GM19023 (cell line): ENCODE measurements at regions not wholly inside any gene's neighbourhood (a gene's known extent, or its start where the extent isn't known, plus 50 kb on each side); places are given as distances from the start of the nearest gene placed in this dataset.
A peak's percentile ranks its signal among the peaks of the same experiment; 100 is the strongest.

Experiments
- ATAC-seq: cut with Tn5 transposase; IDR thresholded peaks from one replicate; pipeline ENCODE4 v1.9.1; 2021; ENCODE audit warnings: mild to moderate bottlenecking, moderate library complexity; ENCODE audit not compliant: unreplicated experiment

GRCh38 chr5:103498800-103499551 is 63.6 kb downstream of the NUDT12 start:
- no peak for ATAC-seq

DNA sequence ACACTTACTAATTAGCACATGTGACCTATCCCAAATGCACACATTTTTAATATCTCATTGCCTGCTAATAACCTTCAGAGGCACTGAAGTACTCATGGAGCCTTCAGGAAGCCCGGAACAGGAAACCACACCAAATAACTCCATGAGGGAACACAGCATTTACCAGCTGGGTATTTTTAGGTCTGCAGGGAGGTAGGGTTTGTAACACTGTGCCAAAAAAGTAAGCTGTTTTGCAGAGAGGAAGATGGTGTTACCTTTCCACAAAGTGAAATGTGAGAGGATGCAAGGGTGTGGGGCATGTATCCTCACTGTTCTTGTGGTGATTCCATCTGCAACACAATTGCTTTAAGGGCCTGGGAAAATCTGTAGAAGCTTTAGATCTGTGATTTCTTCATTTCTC is 64.4 kb downstream of the NUDT12 start:
- no peak for ATAC-seq

- ATAC-seq, result no peak
Measured at GRCh38 chr5:103497781-103498180, 64.8 kb downstream of the NUDT12 start.

DNA sequence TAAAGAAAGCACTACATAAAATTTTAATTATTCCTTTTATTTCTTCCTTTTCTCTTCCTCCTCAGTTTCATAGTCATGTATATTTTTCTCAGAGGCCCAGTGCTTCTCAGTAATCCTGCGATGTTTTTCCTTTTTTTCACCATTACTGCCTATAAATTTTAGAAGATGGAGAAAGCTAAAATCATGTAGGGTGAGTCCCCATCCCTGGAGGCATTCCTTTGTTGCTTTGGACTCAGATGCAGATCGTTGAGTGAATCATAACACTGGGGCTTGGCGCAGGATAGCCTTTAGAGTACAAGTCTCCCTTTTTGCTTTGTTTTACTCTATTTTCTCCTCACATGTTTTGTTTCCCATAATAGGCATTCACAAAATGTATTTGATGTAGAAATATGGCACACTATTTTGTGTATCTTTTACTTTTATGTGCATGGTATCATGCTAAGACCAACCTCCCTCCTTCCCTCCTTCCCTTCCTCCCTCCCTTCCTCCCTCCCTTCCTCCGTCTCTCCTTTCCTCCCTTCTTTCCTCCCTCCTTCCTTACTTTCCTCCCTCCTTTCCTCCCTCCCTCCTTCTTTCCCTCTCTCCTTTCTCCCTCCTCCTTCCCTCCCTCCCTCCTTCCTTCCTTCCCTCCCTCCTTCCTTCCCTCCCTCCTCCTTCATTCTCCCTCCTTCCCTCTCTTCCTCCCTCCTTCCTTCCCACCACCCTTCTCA is 72.4 kb downstream of the NUDT12 start:
- no peak for ATAC-seq

GRCh38 chr5:103489307-103489706 is 73.3 kb downstream of the NUDT12 start:
- ATAC-seq, result no peak

DNA sequence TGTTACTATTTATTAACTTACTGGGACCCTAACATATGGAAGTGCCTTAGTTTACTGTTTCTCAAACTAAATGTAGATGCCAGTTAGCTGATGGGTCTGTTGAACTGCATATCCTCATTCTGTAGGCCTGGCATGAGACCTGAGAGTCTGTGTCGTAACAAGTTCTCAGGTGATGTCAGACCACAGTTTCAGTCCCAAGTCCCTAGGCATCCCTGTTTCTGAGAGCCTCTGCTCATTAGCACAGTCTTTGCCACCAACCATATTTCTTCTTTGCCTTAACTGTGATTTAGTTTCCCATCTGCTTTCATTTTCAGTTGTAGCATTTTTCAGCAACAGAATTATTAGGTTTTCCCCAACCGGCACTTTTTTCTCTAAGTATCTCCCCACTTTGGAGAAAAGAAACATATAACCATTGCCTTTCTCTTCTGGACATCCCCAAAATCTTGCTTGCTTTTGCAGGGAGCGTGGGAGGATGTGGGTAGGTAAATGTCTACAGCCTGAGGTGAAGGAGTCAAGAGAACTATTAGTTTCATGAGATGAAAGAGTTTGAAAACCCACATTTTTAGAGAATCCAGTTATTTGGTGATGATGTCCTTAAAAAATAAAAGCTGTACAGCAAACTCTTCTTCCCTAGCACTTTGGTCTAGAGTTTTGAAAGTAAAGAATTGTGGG is 74.6 kb downstream of the NUDT12 start:
- peak; percentile 58 for ATAC-seq

DNA sequence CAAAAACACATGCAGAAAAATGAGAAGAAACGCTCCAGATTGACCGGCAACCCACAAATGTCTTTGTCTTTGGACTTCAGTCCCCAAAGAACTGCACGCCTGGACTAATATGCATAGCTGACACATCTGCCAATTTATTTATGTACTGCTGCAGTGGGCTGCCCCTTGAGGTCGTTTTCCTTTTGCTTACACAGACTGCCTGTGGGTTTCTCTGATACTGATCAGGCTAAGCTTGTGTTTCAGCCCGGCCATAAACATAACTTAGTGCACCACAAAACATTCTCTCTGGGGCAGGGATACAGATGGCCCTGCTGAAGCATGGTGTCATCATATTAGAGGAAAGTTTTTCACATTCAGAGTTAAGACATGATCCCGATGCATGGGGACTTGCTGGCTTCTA is 75.4 kb downstream of the NUDT12 start:
- no peak for ATAC-seq

GRCh38 chr5:103486739-103487138 is 75.8 kb downstream of the NUDT12 start:
- ATAC-seq, result no peak

- no peak for ATAC-seq
Measured at GRCh38 chr5:103480246-103480645, 82.3 kb downstream of the NUDT12 start.

DNA sequence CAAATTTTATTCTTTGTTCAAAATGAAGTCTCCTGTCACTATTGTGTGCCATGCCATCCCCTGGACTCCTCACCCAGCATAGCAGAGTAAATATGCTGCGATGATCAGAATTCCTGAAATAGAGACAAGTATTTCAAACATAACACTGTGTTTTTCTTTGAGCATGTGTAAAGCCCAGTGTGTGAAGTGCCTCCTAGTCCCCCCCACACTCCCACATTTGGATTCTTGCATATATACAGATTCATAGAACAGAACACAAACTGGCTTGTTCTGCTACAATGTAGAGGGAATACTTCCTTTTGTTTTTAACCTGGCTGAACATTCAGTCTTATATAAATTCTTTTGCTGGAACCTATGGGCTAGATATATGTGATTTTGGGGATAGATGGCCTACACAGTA is 84.9 kb downstream of the NUDT12 start:
- ATAC-seq, result no peak

DNA sequence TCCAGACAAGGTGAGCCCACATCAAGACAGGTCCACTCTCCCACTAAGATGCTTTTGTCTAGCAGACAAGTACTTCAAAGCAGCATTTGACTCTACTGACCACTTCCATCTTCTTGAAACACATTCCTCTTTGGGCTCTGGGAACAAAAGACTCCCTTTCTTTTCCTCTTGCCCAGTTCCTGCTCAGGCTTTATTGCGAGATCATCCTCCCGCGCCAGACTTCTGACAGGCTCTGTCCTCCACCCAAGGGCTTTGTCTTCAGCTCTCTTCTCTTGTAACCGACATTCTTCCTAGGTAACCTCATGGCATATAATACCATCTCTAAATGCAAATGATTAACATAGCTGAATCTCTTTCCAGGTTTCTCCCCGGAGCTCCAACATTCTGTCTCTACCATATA is 85.8 kb downstream of the NUDT12 start:
- ATAC-seq, result no peak

DNA sequence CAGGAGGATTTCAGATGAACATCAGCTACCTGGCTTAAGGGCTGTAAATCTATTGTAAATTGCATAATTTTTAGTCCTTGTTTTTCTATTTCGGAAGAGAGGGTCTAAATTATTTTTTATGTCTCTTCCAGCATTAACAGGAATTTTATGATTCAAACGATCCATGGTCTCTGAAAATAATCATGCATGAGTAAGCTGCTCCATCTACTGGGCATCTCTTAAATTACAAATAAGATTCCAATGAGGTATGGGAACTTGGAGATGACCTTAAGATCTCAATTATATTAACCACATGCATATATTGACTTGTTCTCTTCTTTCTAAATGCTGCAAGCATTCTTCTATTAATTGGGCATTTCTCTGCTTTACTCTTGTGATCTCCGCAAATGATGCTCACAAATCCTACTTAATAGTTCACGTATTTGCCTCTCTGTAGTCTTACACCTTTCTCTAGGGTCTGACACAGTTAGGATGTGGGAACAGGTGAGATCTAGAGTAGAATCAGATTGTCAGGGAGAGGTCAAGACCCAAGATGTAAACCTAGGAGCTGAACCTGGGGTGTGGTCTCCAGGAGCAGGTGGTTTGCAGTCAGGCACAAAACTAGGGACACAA is 86.9 kb downstream of the NUDT12 start:
- ATAC-seq, result no peak

GRCh38 chr5:103474677-103475076 is 87.9 kb downstream of the NUDT12 start:
- ATAC-seq, result no peak

DNA sequence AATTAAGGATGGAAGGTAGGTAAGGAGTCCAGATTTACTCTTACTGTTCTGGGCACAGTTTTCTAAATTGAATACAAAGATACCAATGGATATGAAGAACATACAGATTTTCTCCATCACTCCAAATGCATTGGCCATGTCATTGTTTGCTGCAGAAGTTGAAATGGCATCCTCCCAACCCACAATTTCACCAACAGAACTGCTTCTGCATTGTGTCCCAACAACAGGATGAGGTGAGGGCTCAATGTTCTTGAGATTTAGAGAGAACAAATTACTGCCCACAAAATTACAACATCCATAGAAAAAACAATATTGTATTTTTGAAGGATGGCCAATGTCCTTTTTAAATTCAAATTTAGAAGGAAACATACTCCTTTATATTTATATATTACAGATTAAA is 88.9 kb downstream of the NUDT12 start:
- ATAC-seq, result no peak

DNA sequence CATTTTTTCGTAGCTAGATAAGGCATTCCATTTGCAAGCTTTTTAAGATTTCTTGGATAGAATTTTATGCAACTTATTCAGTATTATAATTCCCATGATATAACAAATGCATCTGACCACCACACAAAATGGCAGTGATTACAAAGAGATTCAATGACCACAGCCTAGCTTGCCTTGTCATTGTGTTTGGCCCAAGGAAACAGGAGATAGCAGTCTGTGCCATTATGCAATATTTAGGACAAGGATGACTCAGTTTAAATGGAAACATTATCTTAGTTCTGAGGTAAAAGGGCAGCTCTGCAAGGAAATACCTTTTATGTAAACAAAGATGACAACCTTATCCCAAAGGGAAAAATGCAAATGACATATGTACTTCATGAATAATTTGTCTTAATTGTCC is 89.8 kb downstream of the NUDT12 start:
- ATAC-seq, result no peak

DNA sequence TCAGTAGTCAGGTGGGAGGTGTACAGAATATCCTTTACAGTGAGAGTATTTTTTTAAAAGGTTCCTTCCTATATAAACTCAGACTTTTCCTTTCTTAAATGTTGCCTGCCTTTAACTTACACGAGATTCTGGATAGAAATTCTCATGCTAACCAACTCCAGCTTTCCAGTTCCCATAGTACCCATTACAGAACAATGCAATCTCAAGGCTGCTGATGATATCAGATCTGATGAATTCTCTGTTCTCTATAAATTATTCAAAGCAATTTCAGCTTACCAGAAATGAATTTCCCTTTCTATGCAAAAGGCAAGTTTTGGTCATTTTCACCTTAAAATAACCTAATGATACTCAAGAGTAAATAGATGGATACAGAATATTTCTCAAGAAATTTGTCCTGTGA is 90.3 kb downstream of the NUDT12 start:
- ATAC-seq, result no peak

- no peak for ATAC-seq
Measured at GRCh38 chr5:103469288-103470040, 93.1 kb downstream of the NUDT12 start.

- no peak for ATAC-seq
Measured at GRCh38 chr5:103467831-103468230, 94.8 kb downstream of the NUDT12 start.

DNA sequence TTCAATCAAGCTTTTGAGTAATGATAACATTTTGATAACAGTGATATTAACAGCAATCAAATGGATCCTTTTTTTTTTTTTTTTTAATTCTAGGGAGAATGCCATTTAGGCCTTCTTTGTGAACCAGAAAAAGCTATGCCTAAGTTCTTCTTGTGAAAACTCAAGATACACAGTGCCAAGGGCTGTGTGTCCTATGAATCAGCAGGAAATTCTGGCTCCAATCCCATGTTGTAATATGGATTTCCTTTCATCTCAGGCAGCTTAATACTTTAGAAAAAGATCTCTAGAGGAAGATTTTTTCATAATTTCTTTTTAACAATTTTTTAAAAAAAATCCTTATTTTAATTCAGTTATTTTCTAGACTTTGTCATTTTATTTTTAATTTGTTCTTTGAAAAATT is 96.1 kb downstream of the NUDT12 start:
- ATAC-seq, result no peak

GRCh38 chr5:103465891-103466290 is 96.7 kb downstream of the NUDT12 start:
- no peak for ATAC-seq
